H9 (cell line): ENCODE measurements at regions not wholly inside any gene's neighbourhood (a gene's known extent, or its start where the extent isn't known, plus 50 kb on each side); places are given as distances from the start of the nearest gene placed in this dataset.

Experiments
- DNase-seq: peaks from one replicate; pipeline ENCODE4 v3.0.0-alpha.2; 2017
- H2AFZ ChIP-seq: one replicate; pipeline ENCODE4 v1.6.1; 2013; ENCODE audit warnings: mild to moderate bottlenecking, low read length, control low read depth, moderate library complexity
- H2AK5ac ChIP-seq: 2 replicates; pipeline ENCODE4 v1.6.1; 2013; ENCODE audit warnings: low read length, control low read depth, mixed read lengths; ENCODE audit not compliant: insufficient read length
- H2BK120ac ChIP-seq: one replicate; pipeline ENCODE4 v1.6.1; 2013; ENCODE audit warnings: low read depth, mild to moderate bottlenecking, low read length, control low read depth, inconsistent platforms; ENCODE audit not compliant: poor library complexity, severe bottlenecking
- H2BK12ac ChIP-seq: 2 replicates; pipeline ENCODE4 v1.6.1; 2013; ENCODE audit warnings: low read length, control low read depth, mixed read lengths, low read depth; ENCODE audit not compliant: insufficient read length
- H2BK15ac ChIP-seq: 2 replicates; pipeline ENCODE4 v1.6.1; 2013; ENCODE audit warnings: low read depth, low read length, control low read depth
- H2BK20ac ChIP-seq: one replicate; pipeline ENCODE4 v1.6.1; 2013; ENCODE audit warnings: low read depth, mild to moderate bottlenecking, low read length, control low read depth, inconsistent platforms; ENCODE audit not compliant: poor library complexity, severe bottlenecking
- H2BK5ac ChIP-seq: 2 replicates; pipeline ENCODE4 v1.6.1; 2013; ENCODE audit warnings: low read length, control low read depth, mixed read lengths; ENCODE audit not compliant: insufficient read length
- H3K14ac ChIP-seq: 2 replicates; pipeline ENCODE4 v1.6.1; 2013; ENCODE audit warnings: low read length, control low read depth; ENCODE audit not compliant: insufficient read depth
- H3K18ac ChIP-seq: 2 replicates; pipeline ENCODE4 v1.6.1; 2013; ENCODE audit warnings: low read depth, mild to moderate bottlenecking, mixed read lengths, low read length, control low read depth; ENCODE audit not compliant: insufficient read length
- H3K23ac ChIP-seq: 2 replicates; pipeline ENCODE4 v1.6.1; 2013; ENCODE audit warnings: low read length, control low read depth, mixed read lengths, low read depth; ENCODE audit not compliant: insufficient read length
- H3K23me2 ChIP-seq: 2 replicates; pipeline ENCODE4 v1.6.1; 2013; ENCODE audit warnings: low read depth, mild to moderate bottlenecking, mixed read lengths, low read length, control low read depth; ENCODE audit not compliant: insufficient read length, poor library complexity, severe bottlenecking
- H3K27ac ChIP-seq: 2 replicates; pipeline ENCODE4 v1.5.1; 2013; ENCODE audit warnings: low read length, control low read depth, mixed read lengths, low read depth; ENCODE audit not compliant: insufficient read length
- H3K27me3 ChIP-seq: 2 replicates; pipeline ENCODE4 v1.6.1; 2013; ENCODE audit warnings: low read length, control low read depth, inconsistent platforms; ENCODE audit not compliant: insufficient read depth
- H3K4ac ChIP-seq: 2 replicates; pipeline ENCODE4 v1.6.1; 2013; ENCODE audit warnings: low read depth, mild to moderate bottlenecking, control low read depth, inconsistent platforms, low read length, moderate library complexity
- H3K4me1 ChIP-seq: 2 replicates; pipeline ENCODE4 v1.6.1; 2013; ENCODE audit warnings: low read length, control low read depth, inconsistent platforms; ENCODE audit not compliant: insufficient read depth
- H3K4me2 ChIP-seq: 2 replicates; pipeline ENCODE4 v1.6.1; 2013; ENCODE audit warnings: low read length, control low read depth, mixed read lengths; ENCODE audit not compliant: insufficient read length, insufficient read depth
- H3K56ac ChIP-seq: 2 replicates; pipeline ENCODE4 v1.6.1; 2013; ENCODE audit warnings: low read depth, mild to moderate bottlenecking, mixed read lengths, low read length, control low read depth; ENCODE audit not compliant: insufficient read length
- H3K79me1 ChIP-seq: 2 replicates; pipeline ENCODE4 v1.6.1; 2013; ENCODE audit warnings: low read depth, mild to moderate bottlenecking, moderate library complexity, low read length, control low read depth, inconsistent platforms; ENCODE audit not compliant: insufficient read depth, poor library complexity, severe bottlenecking
- H3K79me2 ChIP-seq: 2 replicates; pipeline ENCODE4 v1.6.1; 2013; ENCODE audit warnings: low read length, control low read depth, inconsistent platforms; ENCODE audit not compliant: insufficient read depth
- H3K9ac ChIP-seq: 2 replicates; pipeline ENCODE4 v1.6.1; 2013; ENCODE audit warnings: low read length, control low read depth, mixed read lengths; ENCODE audit not compliant: insufficient read length; ENCODE audit errors: extremely low read depth
- H3K9me3 ChIP-seq: one replicate; pipeline ENCODE4 v1.6.1; 2013; ENCODE audit warnings: low read depth, low read length, inconsistent platforms; ENCODE audit not compliant: control insufficient read depth
- H3T11ph ChIP-seq: one replicate; pipeline ENCODE4 v1.6.1; 2013; ENCODE audit warnings: mild to moderate bottlenecking, low read length, control low read depth, inconsistent platforms
- H4K20me1 ChIP-seq: one replicate; pipeline ENCODE4 v1.6.1; 2013; ENCODE audit not compliant: control insufficient read depth, insufficient read length, insufficient read depth
- H4K5ac ChIP-seq: 2 replicates; pipeline ENCODE4 v1.6.1; 2013; ENCODE audit warnings: low read depth, mild to moderate bottlenecking, mixed read lengths, low read length, control low read depth; ENCODE audit not compliant: insufficient read length
- H4K8ac ChIP-seq: replicated peaks from 2 replicates; pipeline ENCODE4 v1.6.1; 2013; ENCODE audit warnings: low read length, control low read depth, mixed read lengths, low read depth; ENCODE audit not compliant: insufficient read length
- H4K91ac ChIP-seq: 2 replicates; pipeline ENCODE4 v1.6.1; 2013; ENCODE audit warnings: low read depth, mild to moderate bottlenecking, moderate library complexity, mixed read lengths, low read length, control low read depth; ENCODE audit not compliant: insufficient read length
- H3K27ac Mint-ChIP-seq, 3 experiments: 2 replicates in 2 of 3; 3 replicates in 1 of 3; pipeline ENCODE4 v1.8.0; 2020 to 2021; ENCODE audit warnings: mixed read lengths in 3 of 3, mild to moderate bottlenecking in 1 of 3, moderate library complexity in 1 of 3
- H3K27me3 Mint-ChIP-seq: 2 replicates; pipeline ENCODE4 v1.8.0; 2021; ENCODE audit warnings: low read depth, mild to moderate bottlenecking, moderate library complexity, mixed read lengths
- H3K36me3 Mint-ChIP-seq, 3 experiments: 2 replicates in 2 of 3; 3 replicates in 1 of 3; pipeline ENCODE4 v1.8.0; 2020 to 2021; ENCODE audit warnings: low read depth in 3 of 3, mixed read lengths in 3 of 3; ENCODE audit not compliant: insufficient read depth in 1 of 3
- H3K4me1 Mint-ChIP-seq, 2 experiments: 2 replicates each; pipeline ENCODE4 v1.8.0; 2020; ENCODE audit warnings: mixed read lengths in 2 of 2
- H3K4me3 Mint-ChIP-seq, 2 experiments: 2 replicates in 1 of 2; 3 replicates in 1 of 2; pipeline ENCODE4 v1.8.0; 2020 to 2021; ENCODE audit warnings: mild to moderate bottlenecking in 2 of 2, mixed read lengths in 2 of 2, moderate library complexity in 1 of 2
- H3K9me3 Mint-ChIP-seq, 2 experiments: 2 replicates in 1 of 2; 3 replicates in 1 of 2; pipeline ENCODE4 v1.8.0; 2020; ENCODE audit warnings: mild to moderate bottlenecking in 2 of 2, mixed read lengths in 2 of 2, moderate library complexity in 1 of 2
- WGBS: extraction: QIAGEN DNeasy Blood & Tissue Kit; methylation state at CpG from one replicate; pipeline ENCODE4 v1.1.7; 2013; ENCODE audit warnings: missing lambda C conversion rate, low lambda C conversion rate, mixed read lengths; ENCODE audit not compliant: insufficient read length; ENCODE audit errors: extremely low coverage; 5-methylcytosine and 5-hydroxymethylcytosine counted together
- TF ChIP-seq, protein P1 (sequence below): fragments of 200-600 bp; sonication (generic); conservative IDR thresholded peaks from 3 replicates; pipeline ENCODE4 v1.8.0; 2021; ENCODE audit warnings: antibody characterized with exemption, mild to moderate bottlenecking

GRCh38 chr3:56939834-56940233 lies 120.6 kb upstream of the SPATA12 start:
- H2BK15ac ChIP-seq: no peak overlapping the region
- H2AFZ ChIP-seq: no peak overlapping the region
- H3K4me1 ChIP-seq: no peaks in the 10 kb centered on the region
- no peak overlapping the region for H3K18ac ChIP-seq
- no peak overlapping the region for H3K23ac ChIP-seq
- WGBS: no CpG with 5 or more reads among the region's 1 CpG
- no peak overlapping the region for H2BK20ac ChIP-seq
- H2BK12ac ChIP-seq: no peak overlapping the region
- H2BK120ac ChIP-seq: no peak overlapping the region
- H3K79me2 ChIP-seq: no peaks in the 10 kb centered on the region
- no peak overlapping the region for H2BK5ac ChIP-seq
- H4K91ac ChIP-seq: no peak overlapping the region
- H4K20me1 ChIP-seq: no peaks in the 10 kb centered on the region
- Mint-ChIP-seq H3K9me3 (peaks cover 7 to 8% of the 10 kb centered on the region in 2 experiments), H3K4me3 (no peak overlapping the region), H3K27me3 (no peaks in the 10 kb centered on the region), H3K36me3 (peaks cover 5 to 8% (median 6%) of the 10 kb centered on the region in 3 experiments), H3K4me1 (no peaks in the 10 kb centered on the region), H3K27ac (no peak overlapping the region)
- no peaks in the 10 kb centered on the region for H3K79me1 ChIP-seq
- no peaks in the 10 kb centered on the region for H3K9me3 ChIP-seq
- no peak overlapping the region for H3K9ac ChIP-seq
- no peak overlapping the region for H3K4me2 ChIP-seq
- no peak overlapping the region for H3K14ac ChIP-seq
- H3K56ac ChIP-seq: no peak overlapping the region
- no peak overlapping the region for H2AK5ac ChIP-seq
- H3K23me2 ChIP-seq: no peaks in the 10 kb centered on the region
- no peak overlapping the region for H4K5ac ChIP-seq
- H3T11ph ChIP-seq: no peak overlapping the region
- DNase-seq: no peak
- no peak overlapping the region for H3K27ac ChIP-seq
- H3K4ac ChIP-seq: no peak overlapping the region
- no peaks in the 10 kb centered on the region for H3K27me3 ChIP-seq
- H4K8ac ChIP-seq: no peak overlapping the region
- TF ChIP-seq, protein P1, sequence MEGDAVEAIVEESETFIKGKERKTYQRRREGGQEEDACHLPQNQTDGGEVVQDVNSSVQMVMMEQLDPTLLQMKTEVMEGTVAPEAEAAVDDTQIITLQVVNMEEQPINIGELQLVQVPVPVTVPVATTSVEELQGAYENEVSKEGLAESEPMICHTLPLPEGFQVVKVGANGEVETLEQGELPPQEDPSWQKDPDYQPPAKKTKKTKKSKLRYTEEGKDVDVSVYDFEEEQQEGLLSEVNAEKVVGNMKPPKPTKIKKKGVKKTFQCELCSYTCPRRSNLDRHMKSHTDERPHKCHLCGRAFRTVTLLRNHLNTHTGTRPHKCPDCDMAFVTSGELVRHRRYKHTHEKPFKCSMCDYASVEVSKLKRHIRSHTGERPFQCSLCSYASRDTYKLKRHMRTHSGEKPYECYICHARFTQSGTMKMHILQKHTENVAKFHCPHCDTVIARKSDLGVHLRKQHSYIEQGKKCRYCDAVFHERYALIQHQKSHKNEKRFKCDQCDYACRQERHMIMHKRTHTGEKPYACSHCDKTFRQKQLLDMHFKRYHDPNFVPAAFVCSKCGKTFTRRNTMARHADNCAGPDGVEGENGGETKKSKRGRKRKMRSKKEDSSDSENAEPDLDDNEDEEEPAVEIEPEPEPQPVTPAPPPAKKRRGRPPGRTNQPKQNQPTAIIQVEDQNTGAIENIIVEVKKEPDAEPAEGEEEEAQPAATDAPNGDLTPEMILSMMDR: no peak
